GM21576 (cell line): ENCODE measurements at regions not wholly inside any gene's neighbourhood (a gene's known extent, or its start where the extent isn't known, plus 50 kb on each side); places are given as distances from the start of the nearest gene placed in this dataset.
"Not testable (repeated sequence)": the region's sequence is repeated elsewhere in the genome, so short reads cannot be mapped to it uniquely, and the experiment has no call there.

Experiments used
- ATAC-seq: cut with Tn5 transposase; IDR thresholded peaks from one replicate; pipeline ENCODE4 v1.9.1; 2021; ENCODE audit warnings: mild to moderate bottlenecking, moderate library complexity; ENCODE audit not compliant: unreplicated experiment

DNA sequence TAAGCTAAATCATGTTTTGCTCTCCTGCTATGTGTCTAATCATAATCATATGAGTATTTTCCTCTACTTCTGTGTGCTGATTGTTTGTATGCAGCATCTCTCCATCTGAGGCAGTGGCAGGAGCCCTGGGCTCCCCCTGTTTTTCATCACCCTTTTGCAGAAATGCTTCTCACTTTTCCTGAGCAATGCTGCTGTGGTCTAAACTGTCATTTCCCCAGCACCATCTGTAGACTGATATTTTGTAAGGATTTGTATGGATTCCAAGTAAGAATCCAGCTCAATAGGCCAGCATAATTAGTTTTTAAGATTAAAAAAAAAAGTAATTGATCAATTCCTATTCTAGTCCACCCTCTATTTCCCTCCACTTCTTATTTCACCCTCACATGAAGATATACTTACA lies 257.0 kb upstream of the CPHXL start:
- ATAC-seq = no peak

DNA sequence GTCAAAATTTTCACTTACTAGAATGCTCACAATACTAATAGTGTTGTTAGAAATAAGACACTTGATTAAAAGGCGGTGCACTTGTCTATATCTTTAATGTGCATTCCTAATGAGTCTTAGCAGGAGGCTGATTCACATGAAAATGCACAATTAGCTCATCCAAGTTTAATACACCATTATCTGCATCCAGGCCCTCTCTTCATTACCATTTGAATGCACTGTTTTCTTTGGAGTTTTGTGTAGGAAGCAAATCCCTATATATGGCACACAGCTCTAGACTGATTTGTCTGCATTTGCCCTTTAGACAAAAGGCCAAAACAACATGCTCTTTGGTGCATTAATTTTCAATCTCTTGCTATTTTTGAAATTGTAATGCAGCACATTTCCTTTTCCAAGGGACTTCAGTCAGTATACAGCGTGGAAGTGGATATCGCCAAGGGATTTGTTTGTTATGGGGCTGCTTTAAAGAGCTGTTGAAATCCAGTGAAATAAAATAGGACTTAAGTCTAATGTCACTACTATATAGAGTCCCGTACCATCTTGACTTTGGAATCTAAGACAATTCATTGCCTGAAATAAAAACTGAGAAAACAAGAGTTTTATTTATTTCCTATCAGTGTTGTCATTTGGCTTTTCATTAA lies 257.6 kb upstream of the CPHXL start:
- no peak for ATAC-seq

DNA sequence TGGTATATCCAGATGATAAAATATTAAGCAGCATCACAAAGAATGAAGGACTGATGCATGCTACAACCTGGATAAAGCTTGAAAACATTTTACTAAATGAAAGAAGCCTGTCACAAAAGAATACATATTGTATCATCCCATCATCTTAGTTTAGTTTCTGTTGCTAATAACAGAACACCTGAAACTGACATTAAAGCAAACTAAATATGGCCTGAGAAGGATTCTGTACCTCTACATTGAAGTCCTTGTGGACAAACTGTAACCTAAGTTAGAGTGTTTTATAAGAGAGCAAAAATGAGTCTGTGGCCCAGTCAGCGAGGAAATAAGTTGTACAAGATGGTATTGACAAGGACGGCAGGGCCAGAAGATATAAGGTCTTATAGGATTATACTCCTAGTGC lies 261.0 kb upstream of the CPHXL start:
- no peak for ATAC-seq

DNA sequence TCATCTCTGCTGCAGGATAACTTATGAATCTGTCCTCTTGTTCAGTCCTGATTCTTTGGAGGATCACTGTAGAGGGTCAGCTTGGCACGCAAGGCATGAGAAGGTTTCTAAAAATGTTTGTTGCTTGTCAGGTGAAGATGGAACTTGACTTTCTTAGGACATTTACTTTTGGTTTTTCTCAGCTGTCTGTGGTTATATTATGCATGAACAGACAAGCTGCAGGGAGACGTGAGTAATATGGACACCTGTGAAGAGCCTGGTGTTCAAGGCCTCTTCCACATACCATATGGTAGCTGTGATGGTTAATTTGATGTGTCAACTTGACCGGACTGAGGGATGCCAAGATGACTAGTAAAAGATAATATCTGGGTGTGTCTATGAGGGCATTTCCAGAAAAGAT lies 270.2 kb upstream of the CPHXL start:
- ATAC-seq = no peak

DNA sequence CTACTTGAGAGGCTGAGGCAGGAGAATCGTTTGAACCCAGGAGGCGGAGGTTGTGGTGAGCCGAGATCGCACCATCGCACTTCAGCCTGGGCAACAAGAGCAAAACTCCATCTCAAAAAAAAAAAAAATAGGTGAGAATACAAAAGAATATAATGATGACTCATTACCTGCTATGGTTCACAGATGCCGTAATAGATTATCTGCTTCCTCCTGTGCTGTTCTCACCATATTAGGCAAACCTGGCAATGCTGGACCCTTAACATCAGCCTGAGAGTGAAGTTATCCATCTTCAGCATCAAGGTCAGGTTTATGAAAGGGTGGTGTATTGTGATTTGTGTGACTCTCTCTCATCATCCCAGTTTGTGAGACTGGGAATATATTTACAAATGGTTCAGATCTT lies 271.3 kb upstream of the CPHXL start:
- ATAC-seq = no peak

DNA sequence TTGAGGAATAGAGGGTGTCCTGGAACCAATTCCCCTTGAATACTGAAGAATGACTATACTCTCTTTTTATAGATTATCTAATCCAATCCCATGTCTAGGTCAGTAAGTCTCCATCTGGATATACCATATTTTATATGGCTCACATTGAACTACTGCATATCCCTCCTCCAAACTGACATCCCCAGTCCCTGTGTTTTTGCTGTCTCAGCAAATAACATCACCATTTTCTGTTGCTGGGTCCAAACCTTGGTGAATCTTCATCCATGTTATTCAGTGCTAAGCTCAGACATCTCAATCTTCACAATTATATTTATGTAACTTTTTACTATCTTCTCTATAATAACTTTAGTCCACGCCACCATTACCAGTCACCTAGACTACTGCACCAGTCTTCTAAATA lies 269.6 kb upstream of the CNTNAP4 start:
- no peak for ATAC-seq

DNA sequence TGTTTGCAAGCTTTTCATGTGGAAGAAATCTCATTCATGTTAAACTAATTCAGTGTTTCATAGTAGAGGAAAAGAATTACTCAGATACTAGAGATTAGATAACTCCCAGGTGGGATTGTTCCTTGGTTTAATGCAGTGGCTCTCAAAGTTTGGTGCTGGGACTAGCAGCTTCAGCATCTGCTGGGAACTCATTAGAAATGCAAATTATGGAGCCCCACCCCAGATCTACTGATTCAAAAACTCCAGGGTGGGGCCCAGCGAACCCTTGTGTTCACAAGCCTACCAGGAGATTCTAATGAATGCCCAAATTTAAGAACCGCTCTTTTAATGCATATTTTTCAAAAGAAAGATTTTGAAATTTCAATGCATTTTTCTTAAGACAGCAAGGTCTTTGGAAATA lies 253.4 kb upstream of the CNTNAP4 start:
- ATAC-seq = no peak

DNA sequence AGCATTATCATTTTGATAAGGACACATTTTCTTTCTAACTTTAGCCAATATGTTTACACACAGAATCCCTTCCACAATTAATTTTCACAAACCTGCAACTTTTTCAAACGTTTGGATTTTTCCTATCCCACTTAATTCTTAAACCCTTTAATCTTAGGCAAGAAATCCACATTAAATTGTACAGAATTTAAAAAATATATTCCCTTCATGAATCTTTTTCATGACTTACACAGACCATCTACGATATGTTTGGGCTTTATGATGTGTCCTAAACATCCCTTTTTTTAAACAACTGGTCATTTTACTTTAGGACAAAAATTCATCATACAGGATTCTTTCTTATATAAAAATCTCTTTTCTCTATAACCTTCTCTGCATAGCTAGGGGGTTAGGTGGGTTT lies 241.5 kb upstream of the CNTNAP4 start:
- no peak for ATAC-seq

DNA sequence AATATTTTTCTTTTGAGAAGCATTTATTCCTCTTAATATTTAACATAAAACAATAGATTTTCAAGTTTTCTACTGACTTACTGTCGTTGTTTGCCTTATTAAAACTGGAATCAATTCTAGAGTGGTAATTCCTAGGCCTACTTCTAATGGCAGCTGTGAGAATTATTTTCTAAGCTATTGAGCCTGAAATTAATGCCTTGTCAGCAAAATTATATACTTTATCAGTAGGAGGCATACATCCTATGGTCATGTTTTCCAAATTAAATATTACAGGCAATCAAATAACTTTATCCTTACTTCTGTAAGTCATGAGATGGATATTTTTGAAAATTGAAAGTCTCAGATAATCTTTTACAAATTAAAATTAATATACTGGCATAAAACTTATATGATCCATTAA lies 239.1 kb upstream of the CNTNAP4 start:
- ATAC-seq = no peak

DNA sequence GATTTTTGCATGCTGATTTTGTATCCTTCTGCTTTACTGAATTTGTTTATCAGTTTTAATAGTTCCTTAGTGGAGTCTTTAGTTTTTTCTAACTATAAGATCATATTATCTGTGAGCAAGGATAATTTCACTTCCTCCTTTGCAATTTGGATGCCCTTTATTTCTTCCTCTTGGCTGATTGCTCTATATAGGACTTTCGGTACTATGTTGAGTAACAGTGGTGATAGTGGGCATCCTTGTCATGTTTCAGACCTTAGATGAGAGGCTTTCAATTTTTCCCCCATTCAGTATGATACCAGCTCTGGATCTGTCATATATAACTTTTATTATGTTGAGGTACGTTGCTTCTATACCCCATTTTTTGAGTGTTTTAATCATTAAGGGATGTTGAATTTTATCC lies 224.5 kb upstream of the CNTNAP4 start:
- ATAC-seq = no peak

DNA sequence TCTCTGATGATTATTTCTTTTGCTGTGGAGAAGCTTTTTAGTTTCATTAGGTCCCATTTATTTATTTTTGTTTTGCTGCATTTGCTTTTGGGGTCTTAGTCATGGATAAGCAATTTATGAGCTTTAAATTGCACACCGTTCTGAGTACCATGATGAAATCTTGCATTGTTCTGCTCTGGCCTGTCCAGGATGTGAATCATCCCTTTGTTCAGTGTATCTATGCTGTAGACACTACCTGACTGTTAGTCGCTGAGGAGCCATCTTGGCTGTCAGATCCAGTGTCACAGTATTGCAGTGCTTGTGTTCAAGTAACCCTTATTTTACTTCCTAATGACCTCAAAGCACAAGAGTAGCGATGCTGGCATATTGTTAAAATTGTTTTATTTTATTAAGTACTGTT lies 218.0 kb upstream of the CNTNAP4 start:
- ATAC-seq = no peak

DNA sequence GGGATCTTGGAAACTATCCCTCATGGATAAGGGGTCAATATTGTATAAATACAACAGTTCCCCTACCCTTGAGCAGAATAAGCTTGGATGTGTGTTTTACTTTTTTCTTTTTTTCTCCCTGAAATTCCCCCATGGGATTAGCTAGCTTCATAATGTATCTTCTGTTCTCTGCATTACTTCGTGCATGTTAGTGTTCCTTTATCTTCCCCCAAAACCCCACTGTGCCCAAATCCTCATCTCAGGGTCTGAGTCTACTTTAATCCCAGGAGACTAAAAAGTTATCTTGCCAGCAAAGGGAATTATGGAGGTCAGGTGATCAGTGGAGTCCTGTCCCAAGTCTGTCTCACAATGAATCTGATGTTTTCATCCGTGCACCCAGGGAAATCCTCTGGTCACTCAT lies 217.5 kb upstream of the CNTNAP4 start:
- no peak for ATAC-seq

DNA sequence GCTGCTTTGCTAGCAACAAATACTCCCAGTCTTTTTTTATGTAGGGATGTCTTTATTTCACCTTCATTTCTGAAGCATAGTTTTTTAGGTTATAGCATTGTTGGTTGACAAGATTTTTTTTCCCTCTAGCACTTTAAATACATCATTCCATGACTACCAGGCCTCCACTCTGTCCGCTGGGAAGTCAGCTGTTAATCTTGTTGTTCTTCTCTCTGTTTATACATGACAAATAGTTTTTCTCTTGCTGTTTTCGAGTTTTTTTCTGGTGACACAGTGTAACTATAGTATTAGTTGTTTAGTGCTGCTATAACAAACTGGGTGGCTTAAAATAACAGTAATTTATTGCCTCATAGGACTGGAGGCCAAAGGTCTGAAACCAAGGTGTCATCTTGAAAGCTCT lies 205.5 kb upstream of the CNTNAP4 start:
- ATAC-seq = no peak

DNA sequence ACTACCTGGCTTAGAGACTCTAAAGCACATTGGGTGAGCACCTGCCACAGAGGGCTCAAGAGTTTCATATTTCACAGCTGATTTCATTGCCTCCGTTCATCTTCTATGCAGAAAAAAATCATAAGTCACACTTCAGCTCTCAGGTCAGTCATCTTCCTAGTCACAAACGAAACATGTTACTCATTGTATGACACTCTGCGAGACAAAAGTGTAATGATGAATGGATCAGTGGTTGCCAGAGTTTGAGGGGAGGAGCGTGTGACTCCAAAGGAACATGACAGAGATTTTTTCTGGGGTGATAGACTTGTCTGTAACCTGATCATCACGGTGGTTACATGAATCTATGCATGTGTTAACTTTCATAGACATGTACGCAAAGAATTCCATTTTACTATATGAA lies 195.2 kb upstream of the CNTNAP4 start:
- no peak for ATAC-seq

DNA sequence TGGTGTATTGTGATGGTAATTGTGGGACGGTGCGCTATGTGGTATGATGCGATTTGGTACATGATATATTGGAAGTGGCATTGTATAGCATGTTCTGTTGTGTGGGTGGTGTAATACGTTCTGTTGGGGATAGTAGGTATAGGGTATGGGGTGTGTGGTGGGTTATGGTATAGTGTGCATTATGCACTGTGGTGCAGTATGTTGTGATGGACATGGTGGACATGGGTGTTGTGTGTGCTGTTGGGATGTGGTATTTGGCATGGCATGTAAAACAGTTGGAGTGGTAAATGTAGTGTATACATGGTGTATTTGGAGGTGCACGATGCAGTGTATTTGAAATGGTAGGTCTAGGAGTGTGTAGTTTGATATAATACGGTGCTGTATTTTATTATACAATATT lies 170.6 kb upstream of the CNTNAP4 start:
- ATAC-seq = no peak

DNA sequence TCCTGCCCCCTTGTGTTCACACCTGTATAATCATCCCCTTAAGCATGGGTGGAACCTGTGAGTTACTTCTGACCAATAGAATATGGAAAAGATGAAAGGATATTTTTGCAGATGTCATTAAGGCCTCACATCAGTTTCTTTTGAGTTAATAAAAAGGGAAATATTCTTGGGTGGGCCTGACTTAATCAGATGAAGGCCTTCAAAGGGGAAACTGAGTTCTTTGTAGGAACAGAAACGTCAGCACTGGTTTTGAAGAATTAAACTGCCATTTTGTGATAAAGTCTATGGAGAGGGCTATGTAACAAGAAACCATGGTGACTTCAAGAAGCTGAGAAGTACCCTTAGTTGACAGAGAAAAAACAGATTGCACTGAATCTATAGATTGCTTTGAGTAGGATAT lies 168.7 kb upstream of the CNTNAP4 start:
- ATAC-seq = no peak

DNA sequence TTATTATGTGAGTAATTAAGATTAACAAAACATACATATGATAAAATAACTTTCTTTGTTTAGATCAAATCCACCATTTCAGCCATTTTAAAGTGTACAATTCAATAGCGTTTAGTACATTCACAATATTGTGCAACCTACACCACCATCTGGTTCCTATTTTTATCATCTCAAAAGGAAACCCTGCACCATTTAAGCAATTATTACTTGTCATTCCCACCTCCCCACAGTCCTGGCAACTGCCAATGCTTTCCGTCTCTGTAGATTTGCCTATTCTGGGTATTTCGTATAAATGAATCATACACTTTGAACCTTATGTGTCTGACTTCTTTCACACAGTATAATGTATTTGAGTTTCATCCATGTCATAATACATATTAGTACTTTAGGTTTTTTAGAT lies 162.5 kb upstream of the CNTNAP4 start:
- no peak for ATAC-seq

DNA sequence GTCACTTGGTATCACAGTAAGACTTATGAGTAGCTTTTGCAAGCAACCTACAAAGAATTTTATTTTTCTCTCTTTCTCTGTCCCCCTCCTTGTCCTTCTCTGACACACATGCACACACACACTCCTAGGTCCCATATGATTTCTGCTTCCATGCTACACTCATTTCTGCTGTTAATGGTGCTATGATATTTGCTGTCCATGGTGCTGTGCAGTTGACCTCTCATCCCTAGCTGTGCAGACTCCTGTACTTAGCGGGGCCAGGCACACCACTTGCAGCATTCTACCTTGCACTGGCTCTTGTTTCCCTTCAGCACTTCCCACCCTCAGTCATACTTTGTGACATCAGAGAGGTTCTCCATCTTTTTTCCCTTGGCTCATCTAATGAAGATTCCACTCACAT lies 158.9 kb upstream of the CNTNAP4 start:
- ATAC-seq = no peak

DNA sequence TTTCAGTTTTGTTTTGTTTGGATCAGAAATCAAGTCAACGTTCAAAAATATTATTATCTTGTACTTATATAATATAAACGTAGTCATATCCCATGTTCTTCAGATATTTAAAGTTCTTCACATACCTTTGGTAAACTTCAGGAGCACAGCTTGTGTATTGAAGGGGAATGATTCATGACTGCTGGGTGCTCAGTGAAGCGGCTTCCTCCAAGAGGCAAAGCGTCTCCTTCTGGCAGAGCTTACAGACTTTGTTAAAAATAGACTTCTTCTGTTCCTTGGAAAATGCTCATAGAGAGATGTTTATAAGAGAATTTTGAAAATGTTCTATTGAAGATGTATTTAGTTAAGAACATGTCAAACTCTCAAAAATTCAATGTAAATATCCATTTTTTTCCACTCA lies 155.6 kb upstream of the CNTNAP4 start:
- ATAC-seq = no peak

DNA sequence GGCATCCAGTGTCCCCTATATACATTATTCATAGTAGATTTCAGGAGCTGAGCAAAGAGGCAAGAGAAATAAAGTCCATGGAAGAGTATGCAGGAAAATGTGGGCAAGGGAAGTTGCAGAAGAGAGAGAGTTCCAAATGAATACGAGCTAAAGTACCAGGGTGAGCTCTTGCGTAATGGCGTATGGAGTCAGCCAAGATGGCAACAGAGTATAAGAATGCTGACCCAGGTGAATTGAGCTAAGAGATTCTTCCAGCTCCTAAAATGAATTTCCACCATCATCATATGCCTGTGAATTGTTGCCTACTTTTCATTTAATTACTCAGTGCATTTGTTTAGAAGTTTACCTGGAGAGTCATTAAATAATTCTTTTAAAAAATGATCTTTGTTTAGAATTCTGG lies 153.2 kb upstream of the CNTNAP4 start:
- ATAC-seq = no peak

DNA sequence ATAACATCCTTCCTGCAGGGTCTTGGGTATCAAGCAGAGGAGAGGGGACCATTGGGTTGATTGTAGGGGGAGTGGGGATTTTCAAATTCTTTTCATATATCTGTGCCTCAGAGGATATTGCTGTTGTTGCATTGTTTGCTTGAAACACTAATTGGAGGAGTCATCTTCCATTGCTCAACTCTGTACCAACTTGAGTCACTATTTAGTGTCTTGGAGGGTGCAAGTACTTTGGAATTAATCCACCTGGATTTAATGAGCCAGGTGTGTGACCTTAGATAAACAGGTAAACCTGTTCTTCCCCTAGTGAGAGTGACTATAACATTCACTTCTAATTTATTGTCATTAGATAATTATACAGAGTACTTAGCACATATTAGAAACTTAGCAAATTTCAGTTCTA lies 151.3 kb upstream of the CNTNAP4 start:
- ATAC-seq = no peak

DNA sequence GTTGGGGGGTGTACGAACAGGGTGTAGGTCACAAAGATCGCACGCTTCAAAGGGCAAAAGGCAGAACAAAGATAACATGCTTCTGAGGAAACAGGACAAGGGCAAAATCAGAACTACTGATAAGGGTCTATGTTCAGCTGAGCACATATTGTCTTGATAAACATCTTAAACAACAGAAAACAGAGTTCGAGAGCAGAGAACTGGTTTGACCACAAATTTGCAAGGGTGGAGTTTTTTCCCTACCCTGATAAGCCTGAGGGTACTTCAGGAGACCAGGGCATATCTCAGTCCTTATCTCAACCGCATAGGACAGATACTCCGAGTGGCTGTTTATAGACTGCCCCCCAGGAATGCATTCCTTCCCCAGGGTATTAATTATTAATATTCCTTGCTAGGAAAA lies 139.1 kb upstream of the CNTNAP4 start:
- not testable (repeated sequence) for ATAC-seq

DNA sequence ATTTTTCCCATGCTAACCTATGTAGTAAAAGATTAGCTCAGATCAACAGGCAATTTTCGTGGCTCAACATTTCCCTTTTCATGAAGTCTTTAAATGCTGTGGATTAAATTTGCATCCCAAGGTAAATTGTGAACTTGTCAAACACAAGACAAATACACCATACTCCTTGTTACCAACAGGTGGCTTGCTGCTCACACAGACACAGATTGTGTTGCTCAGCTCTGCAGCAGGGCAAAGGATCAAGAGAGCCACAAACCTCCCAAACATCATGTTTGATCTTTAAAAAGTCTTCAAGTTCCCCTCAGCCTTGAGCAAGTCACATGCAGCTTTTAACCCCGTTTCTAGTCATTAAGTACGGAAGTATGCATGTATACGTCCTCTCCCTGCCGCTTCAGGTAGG lies 119.6 kb upstream of the CNTNAP4 start:
- no peak for ATAC-seq

DNA sequence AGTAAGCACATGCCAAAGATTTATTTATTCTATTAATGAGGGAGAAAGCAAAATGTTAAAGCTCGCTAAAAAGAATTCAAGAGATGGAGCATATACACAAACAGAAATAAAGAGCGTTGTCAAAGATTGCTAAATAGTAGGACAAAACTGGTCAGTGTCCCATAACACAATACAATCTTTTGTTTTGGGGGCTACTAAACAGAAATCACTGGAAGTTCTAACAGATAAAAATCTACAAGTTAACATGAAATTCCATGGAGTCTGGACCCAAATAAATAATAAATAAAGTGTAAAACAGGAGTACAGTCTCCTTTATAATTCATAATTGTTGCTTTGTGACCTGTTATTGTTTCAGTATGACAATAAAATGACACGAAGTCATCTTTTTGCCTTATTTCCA lies 115.2 kb upstream of the CNTNAP4 start:
- no peak for ATAC-seq
